ENCODE measurements at regions not wholly inside any gene's neighbourhood (a gene's known extent, or its start where the extent isn't known, plus 50 kb on each side); places are given as distances from the start of the nearest gene placed in this dataset.

- no peak for DNase-seq
Observed at GRCh38 chr9:99366183-99366582, 144.1 kb downstream of the SEC61B start.

- DNase-seq: no peak
Observed at GRCh38 chr9:99366621-99367020, 144.5 kb downstream of the SEC61B start.

DNA sequence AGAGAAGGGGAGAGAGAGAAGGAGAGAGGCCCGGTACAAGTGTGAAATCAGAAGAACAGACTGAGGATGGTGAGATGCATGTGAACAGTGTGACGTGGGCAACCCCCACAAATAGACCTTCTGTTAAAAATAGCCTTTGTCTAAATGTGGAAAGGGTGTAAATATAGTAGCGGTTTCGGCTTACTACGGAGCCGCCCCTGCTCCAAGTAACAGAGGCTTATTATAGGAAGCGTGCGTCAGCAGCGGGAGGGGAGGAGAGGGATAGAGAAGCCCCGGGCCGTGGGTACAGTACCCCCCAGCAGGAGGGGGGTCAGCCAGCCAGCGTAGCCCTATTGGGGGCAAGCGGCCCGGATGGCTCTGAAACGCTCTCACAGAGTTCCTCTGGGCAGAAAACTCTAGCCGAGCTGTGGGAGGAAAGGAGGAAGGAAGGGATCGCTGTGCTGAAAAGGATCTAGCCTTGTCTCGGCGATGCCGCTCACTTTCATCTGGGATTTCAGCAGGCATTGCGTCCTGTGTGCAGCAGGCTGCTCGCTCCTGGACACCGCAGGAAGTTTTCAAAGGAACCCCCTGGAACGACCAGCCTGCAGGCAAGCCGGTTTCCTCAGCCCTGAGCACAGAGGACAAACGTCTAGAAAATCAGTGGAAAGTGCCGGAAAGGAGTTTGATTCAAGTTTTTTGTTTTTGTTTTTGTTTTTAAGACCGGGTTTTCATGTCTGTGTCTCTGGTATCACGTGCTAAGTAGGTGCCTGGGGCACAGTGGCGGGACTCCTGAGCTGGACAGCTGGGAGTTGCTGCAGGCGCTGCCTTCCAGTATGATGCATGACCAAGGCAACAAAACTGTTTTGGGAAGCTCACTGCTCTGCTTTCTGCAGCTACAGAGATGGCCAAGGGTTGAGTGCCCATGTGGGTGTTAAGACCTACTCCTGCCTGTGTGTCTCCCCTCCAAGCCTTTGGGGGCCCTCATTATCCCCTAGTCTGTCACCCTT is 146.6 kb downstream of the SEC61B start:
- peak; percentile 24 for DNase-seq

DNA sequence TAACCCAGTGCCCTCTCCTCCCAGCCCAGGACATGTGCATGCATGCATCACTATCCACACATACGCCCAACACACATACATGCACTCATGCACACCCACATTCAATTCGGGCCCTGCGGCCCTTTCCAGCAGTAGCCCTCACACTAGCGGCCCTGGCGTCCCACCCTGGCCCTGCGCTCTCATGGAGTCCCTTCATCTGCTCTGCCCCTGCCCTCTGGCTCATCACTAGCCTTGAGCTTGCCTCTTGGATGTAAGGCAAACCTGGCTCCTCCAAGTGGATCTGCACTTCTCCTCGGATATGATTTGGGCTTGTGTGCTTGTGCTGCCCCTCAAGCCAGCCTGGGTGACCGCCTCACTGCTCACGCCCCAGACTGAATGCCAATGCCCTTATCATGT is 147.2 kb downstream of the SEC61B start:
- no peak for DNase-seq

DNA sequence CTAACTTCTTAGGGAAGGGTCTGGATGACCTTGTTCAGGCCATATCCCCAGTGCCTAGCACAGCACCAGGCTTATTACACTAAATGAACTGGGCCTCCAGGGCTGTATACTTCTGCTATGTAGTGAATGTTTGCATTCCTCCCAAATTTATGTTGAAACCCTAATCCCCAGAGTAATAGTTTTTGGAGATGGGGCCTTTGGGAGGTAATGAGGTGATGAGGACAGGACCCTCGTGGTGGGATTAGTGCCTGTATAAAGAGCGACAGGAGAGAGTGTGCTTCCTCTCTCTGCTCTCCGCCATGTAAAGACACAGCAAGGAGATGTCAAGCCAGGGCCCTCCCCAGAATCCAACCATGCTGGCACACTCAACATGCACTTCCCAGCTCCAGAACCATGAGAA is 148.3 kb downstream of the SEC61B start:
- DNase-seq: no peak

GRCh38 chr9:99371376-99371775 is 149.3 kb downstream of the SEC61B start:
- DNase-seq: no peak

GRCh38 chr9:99373912-99374311 is 151.8 kb downstream of the SEC61B start:
- DNase-seq: peak; percentile 53

DNA sequence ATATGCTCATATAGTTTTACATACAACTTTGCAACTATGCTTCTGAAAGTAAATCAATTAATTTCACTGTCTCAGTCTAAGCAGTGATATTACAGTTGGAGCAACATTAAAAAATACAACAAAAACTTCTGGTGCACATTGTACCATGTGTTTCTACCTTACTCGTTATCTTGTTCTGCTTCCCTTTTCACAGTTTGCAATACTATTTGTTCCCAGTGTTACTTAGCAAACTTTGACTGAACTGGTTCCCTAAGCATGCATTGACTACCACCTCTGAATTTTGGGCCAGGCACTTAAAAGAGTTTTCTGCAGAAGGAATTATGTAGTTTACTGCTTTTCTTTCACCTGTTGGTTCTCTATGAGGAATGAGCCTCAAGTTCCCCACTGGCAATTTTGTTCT is 152.7 kb downstream of the SEC61B start:
- DNase-seq: no peak

DNA sequence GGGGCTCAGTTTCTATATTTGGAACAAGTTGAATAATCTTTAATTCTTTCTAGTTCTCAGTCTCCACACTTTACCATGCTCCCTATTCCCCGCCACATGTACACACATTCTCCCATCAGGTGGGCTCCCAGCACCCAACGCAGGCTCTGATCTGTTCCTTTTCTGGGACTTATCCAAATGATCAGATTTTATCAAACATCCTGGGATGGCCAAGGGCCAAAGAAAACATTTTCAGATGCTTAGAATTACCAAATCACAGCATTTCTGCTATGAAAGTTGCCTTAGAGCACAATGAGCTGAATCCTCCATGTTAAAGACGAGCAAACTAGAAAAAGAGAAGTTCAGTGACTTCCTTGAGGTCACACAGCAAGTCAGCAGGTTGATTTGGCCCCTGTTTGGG is 153.4 kb downstream of the SEC61B start:
- DNase-seq: no peak

GRCh38 chr9:99377790-99378775 is 156.0 kb downstream of the SEC61B start:
- no peak for DNase-seq

DNA sequence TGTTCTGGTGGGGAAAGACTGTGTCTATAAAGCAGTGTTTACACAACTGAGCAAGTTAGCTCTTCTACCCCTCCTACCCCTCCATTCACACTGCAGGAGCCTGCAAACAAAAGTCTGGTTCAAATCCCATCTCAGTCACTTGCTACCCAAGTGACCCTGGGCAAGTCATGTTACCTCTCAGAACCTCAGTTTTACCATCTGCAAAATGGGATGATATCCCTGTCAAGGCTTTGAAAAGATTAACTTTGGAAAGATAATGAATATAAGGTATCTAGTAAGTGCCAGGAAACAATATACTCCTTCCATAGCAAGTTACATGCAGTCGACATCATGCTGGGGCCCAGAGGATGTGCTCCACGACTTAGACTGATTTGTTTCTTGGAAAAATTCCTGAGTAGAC is 161.5 kb downstream of the SEC61B start:
- no peak for DNase-seq

GRCh38 chr9:99385215-99385614 is 163.1 kb downstream of the SEC61B start:
- no peak for DNase-seq

DNA sequence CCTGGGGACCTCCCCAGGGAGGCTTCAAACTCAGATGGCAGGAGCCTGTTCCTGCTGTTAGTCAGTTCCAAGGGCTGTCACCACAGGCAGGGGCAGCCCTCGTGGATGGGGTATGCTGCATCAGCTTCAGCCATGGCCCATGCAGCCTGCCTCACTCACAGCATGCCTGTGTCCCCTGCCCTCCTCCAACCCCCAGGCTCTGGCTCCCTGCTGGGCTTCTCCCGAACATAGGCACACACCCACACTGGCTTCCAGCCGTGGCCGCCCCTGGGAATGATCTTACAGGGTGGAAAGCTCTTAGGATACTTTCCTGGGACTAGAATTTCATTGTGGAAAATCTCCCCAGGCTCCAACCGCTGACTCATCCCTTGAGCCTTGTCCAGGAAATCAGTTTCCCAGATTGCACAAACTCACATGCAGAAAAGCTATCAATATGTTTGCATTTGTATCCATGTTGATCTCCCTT is 163.8 kb downstream of the SEC61B start:
- DNase-seq: no peak

- no peak for DNase-seq
Observed at GRCh38 chr9:99387431-99387830, 165.3 kb downstream of the SEC61B start.

- DNase-seq: peak; percentile 13
Observed at GRCh38 chr9:99389087-99390033, 167.3 kb downstream of the SEC61B start.

DNA sequence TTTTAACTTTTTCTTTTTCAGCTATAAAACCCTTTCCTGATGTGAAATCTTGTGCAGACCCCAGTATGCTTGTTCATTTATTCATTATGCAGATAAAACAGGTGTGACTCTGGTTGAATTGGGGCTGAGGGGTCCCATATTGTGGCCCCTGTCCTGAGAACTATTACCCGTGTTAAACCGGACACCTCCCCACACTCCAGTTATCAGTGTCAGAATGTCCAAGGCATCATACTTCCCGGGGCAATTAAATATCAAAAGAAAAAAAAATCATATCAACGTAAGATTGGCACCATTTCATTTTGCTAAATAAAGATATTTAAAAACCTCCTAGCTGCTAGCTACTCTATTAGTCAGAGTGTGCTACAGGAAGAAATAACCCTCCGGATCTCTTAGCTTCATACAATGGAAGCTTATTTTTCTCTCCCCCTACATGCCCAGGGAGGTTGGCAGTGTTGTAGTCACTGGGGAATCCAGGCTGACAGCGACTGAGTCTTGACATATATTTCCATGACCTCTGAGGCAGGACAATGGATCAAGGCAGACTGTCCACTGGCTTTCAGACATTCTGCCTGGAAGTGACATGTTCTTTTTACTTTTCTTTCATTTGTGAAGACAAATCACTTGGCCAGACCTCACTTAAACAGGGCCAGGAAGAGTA is 170.0 kb downstream of the SEC61B start:
- no peak for DNase-seq

DNA sequence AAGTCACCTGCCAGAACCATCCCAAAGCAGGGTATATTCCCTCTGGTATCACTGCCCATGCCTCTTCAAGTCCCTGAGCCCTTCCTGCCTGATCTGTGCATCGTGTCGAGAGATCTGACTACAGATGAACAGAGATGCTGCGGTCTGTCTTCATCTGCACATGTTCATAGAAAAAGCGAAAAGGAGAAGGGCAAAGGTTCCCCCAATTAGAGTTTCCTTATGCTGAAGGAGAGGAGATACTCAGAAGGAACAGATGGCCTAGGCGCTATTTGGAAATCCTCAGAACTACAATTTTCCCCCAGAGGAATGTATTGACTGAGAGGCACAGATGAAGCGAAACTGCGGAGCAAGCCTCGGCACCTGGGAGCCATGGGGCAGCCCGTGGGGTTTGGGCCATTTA is 170.9 kb downstream of the SEC61B start:
- DNase-seq: no peak

DNA sequence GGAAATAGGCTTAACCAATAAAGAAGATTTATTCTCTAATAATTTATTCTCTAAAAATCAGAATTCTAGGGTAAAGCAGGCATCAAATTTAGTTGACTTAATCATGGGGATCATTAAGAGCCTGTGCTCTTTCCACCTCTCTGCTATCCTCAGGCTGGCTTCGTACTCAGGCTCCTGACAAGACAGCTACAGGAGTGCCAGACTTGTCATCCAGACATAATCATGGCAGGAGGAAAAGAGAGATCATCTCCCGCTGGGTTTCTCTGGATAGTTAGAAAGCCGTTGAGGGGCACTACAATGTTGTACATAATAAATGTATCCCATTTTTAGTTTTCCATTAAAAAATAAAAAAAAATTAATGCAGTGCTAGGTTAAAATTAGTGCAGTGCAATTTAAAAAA is 171.9 kb downstream of the SEC61B start:
- DNase-seq: no peak

- DNase-seq: no peak
Observed at GRCh38 chr9:99398241-99398640, 176.2 kb downstream of the SEC61B start.

DNA sequence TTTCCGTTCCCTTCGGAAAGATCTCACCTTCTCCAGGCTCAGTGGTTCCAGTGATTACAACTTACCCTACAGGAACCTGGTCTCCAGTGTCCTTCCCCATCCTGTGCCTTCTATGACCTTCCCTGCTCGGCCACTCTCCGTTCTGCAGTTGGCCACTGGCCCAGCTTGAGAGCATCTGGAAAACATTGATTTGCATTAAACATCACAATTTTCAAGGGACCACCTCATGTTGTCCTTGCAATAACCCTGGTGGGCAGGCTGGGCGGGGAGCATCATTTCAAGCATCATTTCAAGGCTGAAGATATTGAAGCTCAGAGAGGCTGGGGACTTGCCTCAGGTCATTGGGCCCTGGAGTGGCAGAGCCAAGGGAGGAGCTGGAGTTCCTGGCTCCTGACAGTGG is 177.4 kb downstream of the SEC61B start:
- no peak for DNase-seq

DNA sequence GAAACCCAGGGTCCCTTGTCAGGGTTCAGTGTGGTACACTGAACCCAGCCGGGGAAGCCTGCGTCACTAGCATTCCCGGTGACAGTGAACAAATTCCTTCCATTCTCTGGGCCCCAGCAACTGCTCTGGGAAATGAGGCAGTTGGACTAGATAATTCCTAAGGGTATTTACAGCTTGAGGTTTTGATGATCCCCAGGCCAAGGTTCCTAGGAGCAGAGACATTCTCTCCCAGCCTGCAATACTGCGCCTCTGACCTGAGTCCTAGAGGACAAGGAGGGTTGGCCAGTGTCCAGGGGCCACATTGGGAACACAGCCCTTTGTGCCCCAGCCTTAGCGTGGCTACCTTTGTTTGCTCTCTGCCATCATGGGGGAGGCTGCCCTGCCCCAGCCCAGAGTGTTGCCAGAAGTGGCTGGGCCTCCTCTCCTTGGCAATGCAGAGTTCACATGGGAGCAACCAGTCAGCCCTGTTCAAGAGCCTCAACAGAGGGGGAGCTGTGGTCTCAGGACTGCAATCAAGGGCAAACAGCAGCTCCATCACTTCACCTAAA is 178.2 kb downstream of the SEC61B start:
- no peak for DNase-seq

Data from occipital lobe (tissue), 1 donor.